ENCODE measurements at regions not wholly inside any gene's neighbourhood (a gene's known extent, or its start where the extent isn't known, plus 50 kb on each side); places are given as distances from the start of the nearest gene placed in this dataset.

- TF ChIP-seq NFRKB (IDR thresholded peaks at IDR 0.05): no peak
- no peak for TF ChIP-seq TARDBP (IDR thresholded peaks at IDR 0.05)
- no peak for TF ChIP-seq FOXA1 (IDR thresholded peaks at IDR 0.05)
- no peak for TF ChIP-seq ELF4 (IDR thresholded peaks at IDR 0.05)
- TF ChIP-seq SP1 (IDR thresholded peaks at IDR 0.05): no peak
- no peak for TF ChIP-seq PKNOX1 (IDR thresholded peaks at IDR 0.05)
Observed at GRCh38 chr2:196376984-196377877, 205.9 kb upstream of the STK17B start.

All from HEK293T (cell line).